Spleen (tissue), 7 donors: ENCODE measurements at regions not wholly inside any gene's neighbourhood (a gene's known extent, or its start where the extent isn't known, plus 50 kb on each side); places are given as distances from the start of the nearest gene placed in this dataset.

Source experiments
- POLR2A ChIP-seq, 3 donors: fragments of 450-650 bp; IDR thresholded peaks; one replicate each; pipeline ENCODE4 v1.5.1; 2017; ENCODE audit warnings: antibody characterized with exemption in 3 of 3, mild to moderate bottlenecking in 1 of 3
- TF ChIP-seq, protein P1 (sequence below), 11 experiments: fragments of 200-600 bp in 7 of 11; fragments of 450-650 bp in 4 of 11; sonication (generic) in 4 of 11; IDR thresholded peaks in 8 of 11; conservative IDR thresholded peaks in 3 of 11; 1 replicate in 7 of 11; 2 replicates in 4 of 11; pipeline versions ENCODE4 v1.4.0 to v1.8.0; 2016 to 2021; ENCODE audit warnings: antibody characterized with exemption in 11 of 11, inconsistent platforms in 4 of 11, mild to moderate bottlenecking in 1 of 11
- donor health status: DM: no; HTN: no; CAD: no; lungs with moderate emphysema.
- donor health status: DM: no; HTN: no; CAD: no.
- donor health status: DM: no; HTN: no; CAD: no.

DNA sequence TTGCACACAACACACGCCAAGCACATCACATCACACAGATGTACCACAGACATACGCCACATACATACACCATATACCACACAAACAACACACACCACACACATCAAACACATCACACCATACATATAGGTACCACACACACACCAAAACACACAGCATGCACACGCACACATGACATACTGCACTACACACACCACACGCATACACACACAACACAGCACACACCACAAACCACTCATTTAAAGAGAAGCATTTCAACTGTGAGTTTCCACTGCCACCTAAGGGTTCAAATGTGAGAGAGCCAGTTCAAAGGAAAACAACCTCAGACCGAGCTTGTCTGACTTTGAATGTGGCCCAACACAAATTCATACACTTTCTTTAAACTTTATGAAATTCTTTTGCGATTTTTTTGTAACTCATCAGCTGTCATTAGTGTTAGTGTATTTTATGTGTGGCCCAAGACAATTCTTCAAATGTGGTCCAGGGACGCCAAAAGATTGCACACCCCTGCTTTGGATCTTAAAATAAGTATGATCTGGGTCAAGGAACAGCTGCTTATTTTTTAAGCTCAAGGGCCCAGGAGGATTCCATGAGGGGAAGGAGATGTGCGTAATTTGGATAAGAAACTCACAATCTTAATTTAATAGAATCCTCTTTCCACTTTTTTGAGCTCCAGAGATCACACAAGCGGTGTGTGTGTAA lies 494.6 kb downstream of the GADD45G start:
- TF ChIP-seq, protein P1, sequence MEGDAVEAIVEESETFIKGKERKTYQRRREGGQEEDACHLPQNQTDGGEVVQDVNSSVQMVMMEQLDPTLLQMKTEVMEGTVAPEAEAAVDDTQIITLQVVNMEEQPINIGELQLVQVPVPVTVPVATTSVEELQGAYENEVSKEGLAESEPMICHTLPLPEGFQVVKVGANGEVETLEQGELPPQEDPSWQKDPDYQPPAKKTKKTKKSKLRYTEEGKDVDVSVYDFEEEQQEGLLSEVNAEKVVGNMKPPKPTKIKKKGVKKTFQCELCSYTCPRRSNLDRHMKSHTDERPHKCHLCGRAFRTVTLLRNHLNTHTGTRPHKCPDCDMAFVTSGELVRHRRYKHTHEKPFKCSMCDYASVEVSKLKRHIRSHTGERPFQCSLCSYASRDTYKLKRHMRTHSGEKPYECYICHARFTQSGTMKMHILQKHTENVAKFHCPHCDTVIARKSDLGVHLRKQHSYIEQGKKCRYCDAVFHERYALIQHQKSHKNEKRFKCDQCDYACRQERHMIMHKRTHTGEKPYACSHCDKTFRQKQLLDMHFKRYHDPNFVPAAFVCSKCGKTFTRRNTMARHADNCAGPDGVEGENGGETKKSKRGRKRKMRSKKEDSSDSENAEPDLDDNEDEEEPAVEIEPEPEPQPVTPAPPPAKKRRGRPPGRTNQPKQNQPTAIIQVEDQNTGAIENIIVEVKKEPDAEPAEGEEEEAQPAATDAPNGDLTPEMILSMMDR (IDR thresholded peaks at IDR 0.05 in 8 of 11, conservative IDR thresholded peaks at IDR 0.05 in 3 of 11), result peak in 9 of 11 experiments; percentile 18 to 54 (median 31)
- no peak for TF ChIP-seq POLR2A (IDR thresholded peaks at IDR 0.05)
